GM23248 (cell line): ENCODE measurements at regions not wholly inside any gene's neighbourhood (a gene's known extent, or its start where the extent isn't known, plus 50 kb on each side); places are given as distances from the start of the nearest gene placed in this dataset.

ENCODE experiments used
- DNase-seq: peaks from one replicate; pipeline ENCODE4 v3.0.0-alpha.2; 2015
- H2AFZ ChIP-seq: fragments of 200-600 bp; sonication (generic); 2 replicates; pipeline ENCODE4 v1.6.1; 2016; ENCODE audit warnings: antibody characterized with exemption
- H3F3A ChIP-seq: fragments of 200-600 bp; sonication (generic); 2 replicates; pipeline ENCODE4 v1.6.1; 2016; ENCODE audit warnings: mild to moderate bottlenecking, antibody characterized with exemption, mixed run types; ENCODE audit not compliant: insufficient read depth
- H3K27ac ChIP-seq: fragments of 200-600 bp; sonication (generic); 2 replicates; pipeline ENCODE4 v1.5.1; 2016; ENCODE audit warnings: mild to moderate bottlenecking
- H3K27me3 ChIP-seq: fragments of 200-600 bp; sonication (generic); replicated peaks from 2 replicates; pipeline ENCODE4 v1.6.1; 2016; ENCODE audit warnings: mild to moderate bottlenecking; ENCODE audit not compliant: insufficient read depth
- H3K36me3 ChIP-seq: fragments of 200-600 bp; sonication (generic); 2 replicates; pipeline ENCODE4 v1.6.1; 2016; ENCODE audit warnings: low read depth, mild to moderate bottlenecking
- H3K4me1 ChIP-seq: fragments of 200-600 bp; sonication (generic); 2 replicates; pipeline ENCODE4 v1.6.1; 2016; ENCODE audit warnings: mild to moderate bottlenecking; ENCODE audit not compliant: insufficient read depth
- H3K4me2 ChIP-seq: fragments of 200-600 bp; sonication (generic); one replicate; pipeline ENCODE4 v1.6.1; 2016; ENCODE audit warnings: mild to moderate bottlenecking; ENCODE audit not compliant: unreplicated experiment
- H3K4me3 ChIP-seq: fragments of 200-600 bp; sonication (generic); 2 replicates; pipeline ENCODE4 v1.5.1; 2016; ENCODE audit warnings: mild to moderate bottlenecking
- H3K79me2 ChIP-seq: fragments of 200-600 bp; sonication (generic); 2 replicates; pipeline ENCODE4 v1.6.1; 2016; ENCODE audit warnings: mild to moderate bottlenecking; ENCODE audit not compliant: insufficient read depth
- H3K9ac ChIP-seq: fragments of 200-600 bp; sonication (generic); 2 replicates; pipeline ENCODE4 v1.6.1; 2016; ENCODE audit warnings: mild to moderate bottlenecking
- H3K9me2 ChIP-seq: fragments of 200-600 bp; sonication (generic); 2 replicates; pipeline ENCODE4 v1.6.1; 2016; ENCODE audit warnings: mixed run types, mild to moderate bottlenecking, moderate library complexity; ENCODE audit not compliant: insufficient read depth
- H3K9me3 ChIP-seq: fragments of 200-600 bp; sonication (generic); one replicate; pipeline ENCODE4 v1.6.1; 2017; ENCODE audit warnings: low read depth
- H4K20me1 ChIP-seq: fragments of 200-600 bp; sonication (generic); 2 replicates; pipeline ENCODE4 v1.6.0; 2016; ENCODE audit not compliant: insufficient read depth
- EZH2 ChIP-seq: fragments of 200-600 bp; sonication (generic); IDR thresholded peaks from 2 replicates; pipeline ENCODE4 v1.6.1; 2018; ENCODE audit warnings: antibody characterized with exemption, mild to moderate bottlenecking; ENCODE audit not compliant: insufficient read depth, poor library complexity, severe bottlenecking
- EZH2phosphoT487 ChIP-seq: fragments of 200-600 bp; sonication (generic); IDR thresholded peaks from 2 replicates; pipeline ENCODE4 v1.6.1; 2018; ENCODE audit warnings: antibody characterized with exemption, moderate library complexity, mild to moderate bottlenecking, low read depth; ENCODE audit not compliant: insufficient read depth
- WGBS, 2 experiments: methylation state at CpG; one replicate each; pipeline ENCODE4 v1.1.6; 2015 to 2017; ENCODE audit warnings: low lambda C conversion rate in 2 of 2, low coverage in 1 of 2; ENCODE audit errors: missing lambda C conversion rate in 2 of 2; 5-methylcytosine and 5-hydroxymethylcytosine counted together
- in situ Hi-C: fragments of 300-500 bp; cut with MboI; formaldehyde crosslinking; loops from 2 replicates; pipeline ENCODE4 v1.15.0; 2020

GRCh38 chr20:23157734-23158133 lies 71.6 kb upstream of the CD93 start:
- Histone ChIP-seq H4K20me1 (no peaks in the 10 kb centered on the region), H3K9ac (no peak overlapping the region), H3K27ac (no peak overlapping the region), H3K36me3 (no peaks in the 10 kb centered on the region), H3K4me3 (no peak overlapping the region), H3F3A (peaks cover 18% of the 10 kb centered on the region; the same call in 1 of the 2 replicates), H3K27me3 (no peaks in the 10 kb centered on the region), H2AFZ (no peak overlapping the region), H3K79me2 (no peaks in the 10 kb centered on the region), H3K4me1 (peaks cover 62% of the 10 kb centered on the region), H3K9me2 (no peaks in the 10 kb centered on the region), H3K4me2 (no peak overlapping the region), H3K9me3 (no peaks in the 10 kb centered on the region)
- in situ Hi-C loops: no loop called here
- TF ChIP-seq EZH2phosphoT487: no peak
- no peak for TF ChIP-seq EZH2
- DNase-seq: peak; percentile 48
- 79 to 80% methylated on average over 15 of the region's 15 CpGs for WGBS, 2 experiments

- Histone ChIP-seq H3K79me2 (no peaks in the 10 kb centered on the region), H3K9me3 (no peaks in the 10 kb centered on the region), H3K4me3 (no peak overlapping the region), H3K36me3 (no peaks in the 10 kb centered on the region), H2AFZ (no peak overlapping the region), H3K27me3 (no peaks in the 10 kb centered on the region), H3K9me2 (no peaks in the 10 kb centered on the region), H4K20me1 (no peaks in the 10 kb centered on the region), H3F3A (peaks cover 24% of the 10 kb centered on the region), H3K4me2 (peak overlapping the region; percentile 71), H3K27ac (peak overlapping the region; percentile 73), H3K4me1 (peaks cover 70% of the 10 kb centered on the region), H3K9ac (peak overlapping the region; percentile 28)
- WGBS, 2 experiments: 38 to 42% methylated on average over 5 of the region's 5 CpGs
- in situ Hi-C loops: no loop called here
- no peak for TF ChIP-seq EZH2
- TF ChIP-seq EZH2phosphoT487: no peak
- peak; percentile 25 for DNase-seq
These were observed 70.8 kb upstream of the CD93 start for GRCh38 chr20:23156842-23157423.

GRCh38 chr20:23156170-23156841 lies 70.2 kb upstream of the CD93 start:
- Histone ChIP-seq H3K4me2 (peak overlapping the region; percentile 71), H3K9me3 (no peaks in the 10 kb centered on the region), H3K4me3 (no peak overlapping the region), H3K79me2 (no peaks in the 10 kb centered on the region), H3K36me3 (no peaks in the 10 kb centered on the region), H3K9me2 (no peaks in the 10 kb centered on the region), H3K27ac (peak overlapping the region; percentile 73), H3F3A (peaks cover 30% of the 10 kb centered on the region), H3K9ac (peak overlapping the region; percentile 28), H4K20me1 (no peaks in the 10 kb centered on the region), H2AFZ (peak overlapping the region; percentile 7; the same call in 1 of the 2 replicates), H3K4me1 (peaks cover 73% of the 10 kb centered on the region), H3K27me3 (no peaks in the 10 kb centered on the region)
- in situ Hi-C loops: no loop called here
- WGBS, 2 experiments: 34% methylated on average over 11 of the region's 11 CpGs
- TF ChIP-seq EZH2: no peak
- no peak for TF ChIP-seq EZH2phosphoT487
- DNase-seq: peak; percentile 90

GRCh38 chr20:23155141-23155590 lies 69.0 kb upstream of the CD93 start:
- H3K9me2 ChIP-seq: no peaks in the 10 kb centered on the region
- no peak for TF ChIP-seq EZH2
- TF ChIP-seq EZH2phosphoT487: no peak
- H3K9me3 ChIP-seq: no peaks in the 10 kb centered on the region
- no peaks in the 10 kb centered on the region for H3K27me3 ChIP-seq
- H3K4me3 ChIP-seq: no peak overlapping the region
- H3K9ac ChIP-seq: no peak overlapping the region
- no peak for DNase-seq
- no peaks in the 10 kb centered on the region for H3K79me2 ChIP-seq
- H3K4me1 ChIP-seq: peaks cover 63% of the 10 kb centered on the region
- no peak overlapping the region for H3K4me2 ChIP-seq
- in situ Hi-C loops: no loop called here
- 94% methylated on average over 7 of the region's 7 CpGs for WGBS, 2 experiments
- no peaks in the 10 kb centered on the region for H3K36me3 ChIP-seq
- H3F3A ChIP-seq: peaks cover 26% of the 10 kb centered on the region
- H2AFZ ChIP-seq: no peak overlapping the region
- H3K27ac ChIP-seq: no peak overlapping the region
- no peaks in the 10 kb centered on the region for H4K20me1 ChIP-seq
